Fibroblast of lung (primary cell): ENCODE measurements at regions not wholly inside any gene's neighbourhood (a gene's known extent, or its start where the extent isn't known, plus 50 kb on each side); places are given as distances from the start of the nearest gene placed in this dataset.

Experiments used
- EZH2 ChIP-seq: IDR thresholded peaks from 2 replicates; pipeline ENCODE4 v1.5.1; 2012; ENCODE audit warnings: low read length, control low read depth, mild to moderate bottlenecking; ENCODE audit errors: missing control alignments
- TF ChIP-seq, protein P1 (sequence below), 2 donors: IDR thresholded peaks in 1 of 2; conservative IDR thresholded peaks in 1 of 2; 1 replicate in 1 of 2; 2 replicates in 1 of 2; pipeline ENCODE4 v1.5.1; 2011 to 2012; ENCODE audit warnings: low read length in 2 of 2, control low read depth in 1 of 2, inconsistent platforms in 1 of 2, low read depth in 1 of 2, mild to moderate bottlenecking in 1 of 2

DNA sequence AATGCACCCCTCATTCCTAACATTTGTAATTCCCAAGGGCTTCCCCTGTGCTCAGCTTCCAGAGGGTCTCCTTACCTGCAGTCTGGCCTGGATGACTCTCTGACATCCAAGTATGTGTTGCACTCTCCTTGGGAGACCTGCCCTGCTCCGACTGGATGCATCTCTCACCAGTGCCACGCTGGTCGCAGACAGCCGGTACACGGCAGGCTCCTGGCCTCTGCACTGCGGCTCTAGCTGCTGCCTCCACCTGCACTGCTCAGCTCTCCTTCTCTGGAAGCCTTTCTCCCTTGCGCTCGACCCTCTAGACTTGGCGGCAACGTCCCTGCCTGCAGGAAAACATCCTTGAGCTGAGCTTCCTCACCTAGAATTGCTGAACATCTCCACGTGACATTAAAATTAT lies 685.9 kb downstream of the BRD1 start:
- TF ChIP-seq, protein P1, sequence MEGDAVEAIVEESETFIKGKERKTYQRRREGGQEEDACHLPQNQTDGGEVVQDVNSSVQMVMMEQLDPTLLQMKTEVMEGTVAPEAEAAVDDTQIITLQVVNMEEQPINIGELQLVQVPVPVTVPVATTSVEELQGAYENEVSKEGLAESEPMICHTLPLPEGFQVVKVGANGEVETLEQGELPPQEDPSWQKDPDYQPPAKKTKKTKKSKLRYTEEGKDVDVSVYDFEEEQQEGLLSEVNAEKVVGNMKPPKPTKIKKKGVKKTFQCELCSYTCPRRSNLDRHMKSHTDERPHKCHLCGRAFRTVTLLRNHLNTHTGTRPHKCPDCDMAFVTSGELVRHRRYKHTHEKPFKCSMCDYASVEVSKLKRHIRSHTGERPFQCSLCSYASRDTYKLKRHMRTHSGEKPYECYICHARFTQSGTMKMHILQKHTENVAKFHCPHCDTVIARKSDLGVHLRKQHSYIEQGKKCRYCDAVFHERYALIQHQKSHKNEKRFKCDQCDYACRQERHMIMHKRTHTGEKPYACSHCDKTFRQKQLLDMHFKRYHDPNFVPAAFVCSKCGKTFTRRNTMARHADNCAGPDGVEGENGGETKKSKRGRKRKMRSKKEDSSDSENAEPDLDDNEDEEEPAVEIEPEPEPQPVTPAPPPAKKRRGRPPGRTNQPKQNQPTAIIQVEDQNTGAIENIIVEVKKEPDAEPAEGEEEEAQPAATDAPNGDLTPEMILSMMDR (conservative IDR thresholded peaks at IDR 0.05 in 1 of 2, IDR thresholded peaks at IDR 0.05 in 1 of 2; ENCODE audit: low read depth in 1 of 2, low read length in 2 of 2), result no peak
- TF ChIP-seq EZH2, result no peak
